ENCODE measurements at regions not wholly inside any gene's neighbourhood (a gene's known extent, or its start where the extent isn't known, plus 50 kb on each side); places are given as distances from the start of the nearest gene placed in this dataset.

DNA sequence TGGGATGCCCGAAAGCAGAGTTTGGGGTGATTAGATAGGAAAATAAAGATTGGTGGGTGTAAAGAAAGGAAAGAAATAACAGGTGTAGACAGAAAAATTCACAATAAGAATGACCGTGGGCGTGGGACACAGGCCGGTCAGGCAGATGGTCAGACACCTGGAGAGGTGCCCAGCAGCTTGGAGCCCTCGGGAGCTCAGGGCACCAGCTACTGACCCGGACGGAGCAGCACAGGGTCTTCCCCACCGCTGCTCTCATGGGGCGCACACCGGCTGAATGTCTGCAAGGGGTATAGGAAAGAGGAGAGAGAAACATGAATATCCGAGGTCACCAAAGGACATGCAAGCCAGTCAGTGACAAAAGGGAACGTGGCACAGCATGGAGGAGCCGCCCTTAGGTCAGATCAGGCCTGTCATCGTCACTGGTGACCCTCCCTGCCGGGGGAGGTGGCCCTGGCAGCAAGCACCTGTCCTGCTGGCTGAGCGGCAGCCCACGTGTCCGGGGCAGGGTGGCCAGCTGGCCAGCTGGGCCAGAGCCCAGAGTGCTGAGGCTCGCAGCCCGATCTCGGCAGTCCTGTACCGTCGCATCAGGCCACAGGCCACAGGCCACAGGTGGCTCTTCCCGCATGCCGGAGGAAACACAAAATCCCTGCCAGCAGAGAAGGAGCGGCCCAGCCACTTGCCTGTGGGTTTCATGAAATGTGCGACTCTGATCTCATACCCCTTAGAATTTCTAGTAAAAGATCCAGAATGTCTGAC is 112.0 kb upstream of the NDUFV2 start:
- TF ChIP-seq, protein P1, sequence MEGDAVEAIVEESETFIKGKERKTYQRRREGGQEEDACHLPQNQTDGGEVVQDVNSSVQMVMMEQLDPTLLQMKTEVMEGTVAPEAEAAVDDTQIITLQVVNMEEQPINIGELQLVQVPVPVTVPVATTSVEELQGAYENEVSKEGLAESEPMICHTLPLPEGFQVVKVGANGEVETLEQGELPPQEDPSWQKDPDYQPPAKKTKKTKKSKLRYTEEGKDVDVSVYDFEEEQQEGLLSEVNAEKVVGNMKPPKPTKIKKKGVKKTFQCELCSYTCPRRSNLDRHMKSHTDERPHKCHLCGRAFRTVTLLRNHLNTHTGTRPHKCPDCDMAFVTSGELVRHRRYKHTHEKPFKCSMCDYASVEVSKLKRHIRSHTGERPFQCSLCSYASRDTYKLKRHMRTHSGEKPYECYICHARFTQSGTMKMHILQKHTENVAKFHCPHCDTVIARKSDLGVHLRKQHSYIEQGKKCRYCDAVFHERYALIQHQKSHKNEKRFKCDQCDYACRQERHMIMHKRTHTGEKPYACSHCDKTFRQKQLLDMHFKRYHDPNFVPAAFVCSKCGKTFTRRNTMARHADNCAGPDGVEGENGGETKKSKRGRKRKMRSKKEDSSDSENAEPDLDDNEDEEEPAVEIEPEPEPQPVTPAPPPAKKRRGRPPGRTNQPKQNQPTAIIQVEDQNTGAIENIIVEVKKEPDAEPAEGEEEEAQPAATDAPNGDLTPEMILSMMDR (IDR thresholded peaks at IDR 0.05) = no peak
- TF ChIP-seq POLR2AphosphoS5 (IDR thresholded peaks at IDR 0.05) (peak in 1 of 3 donors; percentile 35), POLR2A (IDR thresholded peaks at IDR 0.05) (no peak)

Measured in suprapubic skin (tissue), 4 donors.